Skeletal muscle satellite cell (primary cell): ENCODE measurements at regions not wholly inside any gene's neighbourhood (a gene's known extent, or its start where the extent isn't known, plus 50 kb on each side); places are given as distances from the start of the nearest gene placed in this dataset.
"Not testable (repeated sequence)": the region's sequence is repeated elsewhere in the genome, so short reads cannot be mapped to it uniquely, and the experiment has no call there.

Experiments
- H3K27me3 ChIP-seq: 2 replicates; pipeline ENCODE4 v1.7.0; 2013; ENCODE audit warnings: low read length; ENCODE audit not compliant: control insufficient read depth, insufficient read depth
- H3K36me3 ChIP-seq: 2 replicates; pipeline ENCODE4 v1.7.0; 2013; ENCODE audit warnings: mild to moderate bottlenecking, control low read depth, low read length; ENCODE audit not compliant: insufficient read depth
- H3K4me1 ChIP-seq: 2 replicates; pipeline ENCODE4 v1.7.0; 2013; ENCODE audit warnings: low read length; ENCODE audit not compliant: control insufficient read depth, insufficient read depth
- H3K4me2 ChIP-seq: 2 replicates; pipeline ENCODE4 v1.7.0; 2013; ENCODE audit warnings: mild to moderate bottlenecking, low read length
- H3K4me3 ChIP-seq: 2 replicates; pipeline ENCODE4 v1.7.0; 2013; ENCODE audit warnings: low read length
- H3K9ac ChIP-seq: 2 replicates; pipeline ENCODE4 v1.7.0; 2013; ENCODE audit warnings: mild to moderate bottlenecking, low read depth, low read length, moderate library complexity
- H3K9me3 ChIP-seq: replicated peaks from 2 replicates; pipeline ENCODE4 v1.7.0; 2013; ENCODE audit warnings: mild to moderate bottlenecking, control low read depth, low read length

GRCh38 chr5:35561396-35561795 is 56.3 kb upstream of the SPEF2 start:
- Histone ChIP-seq H3K4me2 (no peak overlapping the region), H3K36me3 (no peaks in the 10 kb centered on the region), H3K9ac (no peak overlapping the region), H3K4me1 (no peaks in the 10 kb centered on the region), H3K4me3 (no peak overlapping the region), H3K9me3 (no peaks in the 10 kb centered on the region), H3K27me3 (no peaks in the 10 kb centered on the region)

GRCh38 chr5:35557748-35558147 is 59.9 kb upstream of the SPEF2 start:
- no peaks in the 10 kb centered on the region for H3K9me3 ChIP-seq
- H3K27me3 ChIP-seq: no peaks in the 10 kb centered on the region
- no peaks in the 10 kb centered on the region for H3K36me3 ChIP-seq
- H3K4me2 ChIP-seq: no peak overlapping the region
- no peaks in the 10 kb centered on the region for H3K4me1 ChIP-seq
- no peak overlapping the region for H3K9ac ChIP-seq
- no peak overlapping the region for H3K4me3 ChIP-seq

- H3K27me3 ChIP-seq: no peaks in the 10 kb centered on the region
- H3K4me3 ChIP-seq: no peak overlapping the region
- H3K9ac ChIP-seq: no peak overlapping the region
- H3K9me3 ChIP-seq: no peaks in the 10 kb centered on the region
- H3K4me1 ChIP-seq: no peaks in the 10 kb centered on the region
- H3K36me3 ChIP-seq: no peaks in the 10 kb centered on the region
- no peak overlapping the region for H3K4me2 ChIP-seq
Observed at GRCh38 chr5:35557199-35557598, 60.5 kb upstream of the SPEF2 start.

DNA sequence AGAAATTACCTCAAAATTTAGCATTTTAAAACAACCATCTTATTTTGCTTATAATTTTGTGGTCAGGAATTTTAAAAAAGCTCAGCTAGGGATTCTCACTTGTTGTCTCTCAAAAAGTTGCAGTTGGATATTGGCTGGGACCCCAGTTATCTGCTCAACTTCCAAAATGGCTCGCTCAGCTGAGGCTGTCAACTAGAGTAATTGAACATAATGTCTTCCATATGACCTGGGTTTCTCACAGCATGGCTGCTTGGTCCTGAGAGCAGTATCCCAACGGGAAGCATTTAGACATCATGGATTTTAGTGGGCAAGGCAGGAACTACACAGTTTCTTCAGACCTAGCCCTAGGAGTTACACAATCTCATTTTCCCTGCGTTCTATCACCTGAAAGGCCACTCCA is 63.6 kb upstream of the SPEF2 start:
- Histone ChIP-seq H3K9me3 (no peaks in the 10 kb centered on the region), H3K27me3 (no peaks in the 10 kb centered on the region), H3K4me3 (no peak overlapping the region), H3K9ac (no peak overlapping the region), H3K36me3 (no peaks in the 10 kb centered on the region), H3K4me1 (no peaks in the 10 kb centered on the region), H3K4me2 (no peak overlapping the region)

DNA sequence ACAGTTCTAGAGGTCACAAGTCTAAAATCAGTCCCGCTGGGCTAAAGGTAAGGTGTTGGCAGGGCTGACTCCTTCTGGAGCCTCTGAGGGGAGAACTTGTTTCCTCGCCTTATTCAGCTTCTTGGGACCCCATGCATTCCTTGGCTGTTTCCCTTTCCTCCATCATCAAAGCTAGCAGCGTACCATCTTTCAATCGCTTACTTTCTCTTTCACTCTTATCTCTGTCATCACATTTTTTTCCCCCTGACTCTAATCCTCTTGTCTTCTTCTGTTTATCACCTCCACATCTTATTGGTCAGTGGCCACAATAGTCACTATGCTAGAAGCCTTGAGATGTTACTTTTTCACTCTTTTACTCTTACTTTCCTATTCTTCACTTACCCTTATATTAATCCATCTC is 72.5 kb upstream of the SPEF2 start:
- Histone ChIP-seq H3K4me1 (no peaks in the 10 kb centered on the region), H3K36me3 (no peaks in the 10 kb centered on the region), H3K4me2 (no peak overlapping the region), H3K27me3 (peaks cover 15% of the 10 kb centered on the region), H3K9ac (no peak overlapping the region), H3K4me3 (no peak overlapping the region), H3K9me3 (no peaks in the 10 kb centered on the region)

DNA sequence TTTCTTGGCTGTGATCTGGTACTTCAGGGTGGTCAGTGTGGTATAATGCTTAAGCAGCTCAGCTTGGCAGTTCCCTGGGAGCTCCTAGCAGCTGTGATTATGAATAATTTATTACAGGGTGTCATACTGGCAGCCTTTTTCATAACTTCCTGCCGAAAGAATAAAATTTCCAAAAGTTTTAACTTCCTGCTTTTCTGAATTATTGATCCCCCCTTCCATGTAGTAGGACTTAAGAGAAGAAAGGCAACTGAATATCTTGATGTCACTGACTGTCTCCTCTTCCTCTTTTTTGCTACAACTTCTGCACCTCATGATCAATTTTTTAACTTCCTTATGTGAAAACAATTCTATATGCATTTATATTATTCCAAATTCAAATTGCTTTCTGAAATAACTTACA is 74.3 kb upstream of the SPEF2 start:
- Histone ChIP-seq H3K4me1 (no peaks in the 10 kb centered on the region), H3K27me3 (peaks cover 15% of the 10 kb centered on the region), H3K4me2 (no peak overlapping the region), H3K9ac (no peak overlapping the region), H3K9me3 (no peaks in the 10 kb centered on the region), H3K36me3 (no peaks in the 10 kb centered on the region), H3K4me3 (no peak overlapping the region)

GRCh38 chr5:35540002-35540401 is 77.7 kb upstream of the SPEF2 start:
- no peak overlapping the region for H3K4me2 ChIP-seq
- no peak overlapping the region for H3K4me3 ChIP-seq
- no peaks in the 10 kb centered on the region for H3K9me3 ChIP-seq
- no peaks in the 10 kb centered on the region for H3K36me3 ChIP-seq
- no peaks in the 10 kb centered on the region for H3K4me1 ChIP-seq
- peaks cover 8% of the 10 kb centered on the region for H3K27me3 ChIP-seq
- no peak overlapping the region for H3K9ac ChIP-seq

- Histone ChIP-seq H3K4me3 (no peak overlapping the region), H3K4me1 (no peaks in the 10 kb centered on the region), H3K4me2 (no peak overlapping the region), H3K9ac (no peak overlapping the region), H3K9me3 (no peaks in the 10 kb centered on the region), H3K27me3 (no peaks in the 10 kb centered on the region), H3K36me3 (no peaks in the 10 kb centered on the region)
Observed at GRCh38 chr5:35538198-35538931, 79.3 kb upstream of the SPEF2 start.

DNA sequence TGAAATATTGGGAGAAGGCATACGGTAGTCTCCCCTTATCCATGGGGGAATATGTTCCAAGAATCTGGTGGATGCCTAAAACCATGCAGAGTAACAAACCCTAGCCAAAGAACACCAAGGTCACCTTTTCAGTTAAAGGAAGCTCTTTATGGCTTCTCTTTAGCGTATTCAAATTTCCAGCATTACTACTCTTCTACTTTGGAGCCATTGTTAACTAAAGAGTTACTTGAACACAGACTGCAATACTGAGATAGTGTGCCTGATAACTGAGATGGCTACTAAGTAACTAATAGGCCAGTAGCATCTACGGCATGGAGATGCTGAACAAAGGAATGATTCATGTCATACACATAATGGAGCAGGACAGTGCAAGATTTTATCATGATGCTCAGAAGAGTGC is 84.5 kb upstream of the SPEF2 start:
- no peaks in the 10 kb centered on the region for H3K27me3 ChIP-seq
- no peak overlapping the region for H3K4me3 ChIP-seq
- no peak overlapping the region for H3K9ac ChIP-seq
- no peaks in the 10 kb centered on the region for H3K4me1 ChIP-seq
- no peaks in the 10 kb centered on the region for H3K9me3 ChIP-seq
- no peak overlapping the region for H3K4me2 ChIP-seq
- H3K36me3 ChIP-seq: no peaks in the 10 kb centered on the region

- not testable (repeated sequence) for H3K4me2 ChIP-seq, H3K27me3 ChIP-seq, H3K9me3 ChIP-seq, H3K4me3 ChIP-seq, H3K9ac ChIP-seq, H3K4me1 ChIP-seq, H3K36me3 ChIP-seq
Observed at GRCh38 chr5:35531553-35531952, 86.1 kb upstream of the SPEF2 start.

DNA sequence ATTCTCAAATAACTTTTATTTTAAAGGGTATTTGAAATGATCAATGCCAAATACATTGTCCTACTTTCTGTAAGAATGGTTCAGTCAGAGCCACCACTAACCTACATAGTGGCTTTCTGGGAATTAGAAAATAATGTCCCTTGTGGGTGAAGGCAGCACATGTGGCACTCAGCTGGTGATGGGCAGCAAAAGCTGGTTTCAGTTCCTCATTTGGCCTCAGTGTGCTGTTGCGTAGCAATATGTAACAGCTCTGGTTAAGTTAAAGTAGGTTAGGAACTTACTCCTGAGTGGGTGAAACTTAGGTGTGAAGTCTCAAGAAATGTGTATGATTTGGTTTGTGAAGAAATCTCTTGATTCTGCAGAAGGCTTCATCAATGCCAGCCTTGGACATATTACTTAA is 99.6 kb upstream of the SPEF2 start:
- no peak overlapping the region for H3K9ac ChIP-seq
- H3K9me3 ChIP-seq: no peaks in the 10 kb centered on the region
- no peak overlapping the region for H3K4me3 ChIP-seq
- no peaks in the 10 kb centered on the region for H3K27me3 ChIP-seq
- no peaks in the 10 kb centered on the region for H3K36me3 ChIP-seq
- H3K4me2 ChIP-seq: no peak overlapping the region
- no peaks in the 10 kb centered on the region for H3K4me1 ChIP-seq

DNA sequence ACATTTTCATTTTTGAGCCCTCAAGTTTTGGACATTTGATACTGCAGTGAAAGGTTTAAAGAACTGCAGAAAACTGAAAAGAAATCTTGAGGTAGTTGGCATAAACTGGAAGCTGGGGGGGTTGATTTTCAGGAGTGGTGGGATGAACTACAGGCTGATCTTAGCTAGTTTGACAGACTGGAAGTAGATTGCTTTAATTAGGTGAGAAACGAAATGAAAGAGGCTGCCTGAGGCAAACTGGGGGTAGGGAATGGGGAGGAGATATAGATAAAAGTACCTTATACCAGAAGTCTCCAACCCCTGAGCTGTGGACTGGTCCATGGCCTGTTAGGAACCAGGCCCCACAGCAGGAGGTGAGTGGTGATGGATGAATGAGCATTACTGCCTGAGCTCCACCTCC is 101.4 kb upstream of the SPEF2 start:
- no peaks in the 10 kb centered on the region for H3K36me3 ChIP-seq
- no peak overlapping the region for H3K9ac ChIP-seq
- no peak overlapping the region for H3K4me3 ChIP-seq
- H3K4me2 ChIP-seq: no peak overlapping the region
- no peaks in the 10 kb centered on the region for H3K27me3 ChIP-seq
- H3K9me3 ChIP-seq: no peaks in the 10 kb centered on the region
- H3K4me1 ChIP-seq: no peaks in the 10 kb centered on the region
